Activated B cell treated with CpG ODN at 0.5 μM for 24 hours (primary cell): ENCODE measurements at regions not wholly inside any gene's neighbourhood (a gene's known extent, or its start where the extent isn't known, plus 50 kb on each side); places are given as distances from the start of the nearest gene placed in this dataset.

Source experiments
- ATAC-seq: fragments of 200-7000 bp; cut with Tn5 transposase; one replicate; pipeline ENCODE4 v1.10.0; 2021; ENCODE audit warnings: low read depth, mild to moderate bottlenecking, moderate library complexity
- CTCF ChIA-PET: fragments of 350-600 bp; sonication (Branson Sonifier 250); formaldehyde crosslinking; loops from one replicate; lab custom pipeline; 2021; ENCODE audit warnings: antibody characterized with exemption; lab: Charles Lee
- POLR2A ChIA-PET: fragments of 350-600 bp; sonication (Branson Sonifier 250); formaldehyde crosslinking; loops from one replicate; lab custom pipeline; 2021; ENCODE audit warnings: antibody characterized with exemption; lab: Charles Lee
- DNase-seq: peaks from one replicate; pipeline ENCODE4 v3.0.0; 2022
- H3K27ac Mint-ChIP-seq: one replicate; pipeline ENCODE4 v1.8.0; 2020; ENCODE audit warnings: mixed read lengths
- H3K27me3 Mint-ChIP-seq: one replicate; pipeline ENCODE4 v1.8.0; 2021; ENCODE audit warnings: mixed read lengths
- H3K36me3 Mint-ChIP-seq: one replicate; pipeline ENCODE4 v1.8.0; 2021; ENCODE audit warnings: low read depth, mixed read lengths
- H3K4me1 Mint-ChIP-seq: one replicate; pipeline ENCODE4 v1.8.0; 2021; ENCODE audit warnings: mixed read lengths
- H3K4me3 Mint-ChIP-seq: one replicate; pipeline ENCODE4 v1.8.0; 2020; ENCODE audit warnings: mild to moderate bottlenecking, mixed read lengths
- H3K9me3 Mint-ChIP-seq: one replicate; pipeline ENCODE4 v1.8.0; 2020; ENCODE audit warnings: mixed read lengths
- intact Hi-C: fragments of 100-400 bp; cut with micrococcal nuclease; formaldehyde crosslinking; loops from one replicate; pipeline ENCODE4 v1.15.1; 2024
- TF ChIP-seq, protein P1 (sequence below): fragments of 200-600 bp; IDR thresholded peaks from one replicate; pipeline ENCODE4 v1.8.0; 2022; ENCODE audit warnings: antibody characterized with exemption, mild to moderate bottlenecking

DNA sequence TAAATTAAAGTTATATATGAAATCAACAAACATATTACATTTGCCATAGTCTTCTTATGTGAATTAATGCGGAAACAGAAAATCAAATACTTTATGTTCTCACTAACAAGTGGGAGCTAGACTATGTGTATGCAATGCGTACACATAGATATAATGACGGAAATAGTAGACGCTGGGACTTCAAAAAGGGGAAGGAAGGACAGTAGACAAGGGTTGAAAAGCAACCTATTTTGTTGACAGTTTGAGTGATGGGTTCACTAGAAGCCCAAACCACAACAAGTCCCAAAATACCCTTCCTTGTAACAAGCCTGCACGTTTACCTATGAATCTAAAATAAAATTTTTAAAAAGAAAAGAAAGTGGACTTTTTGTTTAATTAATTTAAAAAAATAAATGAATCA, 430.8 kb upstream of the CNTN5 start:
- TF ChIP-seq, protein P1, sequence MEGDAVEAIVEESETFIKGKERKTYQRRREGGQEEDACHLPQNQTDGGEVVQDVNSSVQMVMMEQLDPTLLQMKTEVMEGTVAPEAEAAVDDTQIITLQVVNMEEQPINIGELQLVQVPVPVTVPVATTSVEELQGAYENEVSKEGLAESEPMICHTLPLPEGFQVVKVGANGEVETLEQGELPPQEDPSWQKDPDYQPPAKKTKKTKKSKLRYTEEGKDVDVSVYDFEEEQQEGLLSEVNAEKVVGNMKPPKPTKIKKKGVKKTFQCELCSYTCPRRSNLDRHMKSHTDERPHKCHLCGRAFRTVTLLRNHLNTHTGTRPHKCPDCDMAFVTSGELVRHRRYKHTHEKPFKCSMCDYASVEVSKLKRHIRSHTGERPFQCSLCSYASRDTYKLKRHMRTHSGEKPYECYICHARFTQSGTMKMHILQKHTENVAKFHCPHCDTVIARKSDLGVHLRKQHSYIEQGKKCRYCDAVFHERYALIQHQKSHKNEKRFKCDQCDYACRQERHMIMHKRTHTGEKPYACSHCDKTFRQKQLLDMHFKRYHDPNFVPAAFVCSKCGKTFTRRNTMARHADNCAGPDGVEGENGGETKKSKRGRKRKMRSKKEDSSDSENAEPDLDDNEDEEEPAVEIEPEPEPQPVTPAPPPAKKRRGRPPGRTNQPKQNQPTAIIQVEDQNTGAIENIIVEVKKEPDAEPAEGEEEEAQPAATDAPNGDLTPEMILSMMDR, result no peak

GRCh38 chr11:98600103-98600502, 420.6 kb upstream of the CNTN5 start:
- H3K4me1 Mint-ChIP-seq, result no peaks in the 10 kb centered on the region
- no peaks in the 10 kb centered on the region for H3K27me3 Mint-ChIP-seq
- CTCF ChIA-PET, result no interaction called here
- no peak overlapping the region for H3K27ac Mint-ChIP-seq
- intact Hi-C loops, result no loop called here
- no peak for ATAC-seq
- TF ChIP-seq, protein P1, result no peak
- no peak for DNase-seq
- H3K9me3 Mint-ChIP-seq, result peaks cover 14% of the 10 kb centered on the region
- no peaks in the 10 kb centered on the region for H3K36me3 Mint-ChIP-seq
- H3K4me3 Mint-ChIP-seq, result no peak overlapping the region
- POLR2A ChIA-PET, result no interaction called here

More for the DNA sequence above, 430.8 kb upstream of the CNTN5 start:
- H3K4me1 Mint-ChIP-seq, result no peaks in the 10 kb centered on the region
- H3K27ac Mint-ChIP-seq, result no peak overlapping the region
- DNase-seq (no peak), ATAC-seq (no peak)
- ChIA-PET POLR2A (no interaction called here), CTCF (no interaction called here)
- no peaks in the 10 kb centered on the region for H3K36me3 Mint-ChIP-seq
- peaks cover 8% of the 10 kb centered on the region for H3K9me3 Mint-ChIP-seq
- no peak overlapping the region for H3K4me3 Mint-ChIP-seq
- intact Hi-C loops, result no loop called here
- H3K27me3 Mint-ChIP-seq, result no peaks in the 10 kb centered on the region

DNA sequence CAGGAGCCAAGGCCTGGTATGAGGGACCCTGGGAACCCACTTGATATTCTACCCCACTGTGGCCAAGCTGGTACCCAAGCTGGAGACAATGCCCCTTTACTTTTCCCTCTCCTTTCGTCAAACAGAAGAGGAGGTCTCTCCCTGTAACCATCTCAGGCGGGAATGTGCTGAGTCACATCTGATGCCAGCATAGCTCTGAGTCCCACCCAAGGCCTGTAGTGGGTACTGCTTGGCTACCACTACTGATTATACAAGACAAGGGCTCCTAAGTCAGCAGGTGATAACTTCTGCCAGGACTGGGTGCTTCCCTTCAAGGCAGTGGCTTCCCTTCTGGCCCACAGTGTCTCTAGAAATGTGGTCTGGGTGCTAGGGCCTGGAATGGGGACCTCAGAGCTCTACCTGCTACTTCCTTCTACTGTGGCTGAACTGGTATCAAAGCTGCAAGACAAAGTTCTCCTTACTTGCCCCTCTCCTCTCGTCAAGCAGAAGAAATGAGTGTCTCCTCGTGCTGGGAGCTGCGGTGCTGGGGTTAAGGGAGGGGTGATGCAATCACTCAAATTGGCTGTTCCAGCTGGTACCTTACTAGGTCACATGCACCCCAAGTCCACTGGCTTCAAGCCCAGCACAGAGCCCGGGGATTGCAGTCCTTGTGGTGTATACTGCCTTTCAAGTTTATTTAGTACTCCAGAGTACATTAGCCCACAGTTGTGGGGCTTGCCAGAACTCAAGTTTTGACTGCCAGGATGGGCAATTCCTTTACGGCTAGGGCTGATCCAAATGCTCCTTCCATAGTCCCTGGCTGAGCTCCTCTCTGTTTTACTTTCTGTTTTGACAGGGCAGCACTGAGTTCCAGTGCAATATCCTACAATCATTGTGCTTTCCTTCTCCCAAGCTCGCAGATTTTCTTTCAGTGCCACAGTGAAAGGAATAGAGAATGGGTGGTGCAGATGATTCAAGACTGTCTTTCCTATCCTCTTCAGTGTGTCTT, 419.7 kb upstream of the CNTN5 start:
- H3K4me1 Mint-ChIP-seq, result no peaks in the 10 kb centered on the region
- peaks cover 13% of the 10 kb centered on the region for H3K9me3 Mint-ChIP-seq
- ChIA-PET CTCF (no interaction called here), POLR2A (no interaction called here)
- ATAC-seq (no peak), DNase-seq (no peak)
- TF ChIP-seq, protein P1, result no peak
- H3K27me3 Mint-ChIP-seq, result no peaks in the 10 kb centered on the region
- H3K4me3 Mint-ChIP-seq, result no peak overlapping the region
- no peaks in the 10 kb centered on the region for H3K36me3 Mint-ChIP-seq
- H3K27ac Mint-ChIP-seq, result no peak overlapping the region
- intact Hi-C loops, result no loop called here

DNA sequence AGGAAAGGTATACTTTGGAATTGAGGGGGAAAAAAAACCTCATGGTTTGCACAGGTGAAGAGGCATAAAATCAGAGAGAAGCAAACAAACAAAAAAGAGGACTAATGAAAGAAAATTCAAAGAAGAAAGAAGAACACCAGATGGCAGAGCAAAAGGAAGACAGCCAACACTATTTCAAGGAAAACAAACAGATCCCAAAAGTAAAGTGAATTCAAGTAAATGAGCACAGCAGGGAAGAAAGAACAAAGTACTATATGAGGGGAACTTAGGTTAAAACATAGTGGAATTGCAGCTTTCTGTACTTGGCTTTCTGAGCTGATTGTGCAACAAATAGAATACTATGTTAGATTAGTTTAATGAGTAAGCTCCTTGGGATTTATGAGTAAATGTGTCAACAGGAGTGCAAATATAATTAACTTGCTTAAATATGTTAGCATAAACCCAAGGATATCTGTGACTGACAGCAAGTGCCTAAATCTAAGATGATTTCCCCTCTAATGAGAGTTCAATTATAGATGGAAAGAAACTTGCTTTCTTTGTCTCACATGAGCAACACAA, 404.6 kb upstream of the CNTN5 start:
- ATAC-seq (no peak), DNase-seq (no peak)
- CTCF ChIA-PET, result no interaction called here
- Mint-ChIP-seq H3K27me3 (no peaks in the 10 kb centered on the region), H3K27ac (no peak overlapping the region), H3K4me3 (no peak overlapping the region), H3K36me3 (no peaks in the 10 kb centered on the region), H3K9me3 (peaks cover 6% of the 10 kb centered on the region), H3K4me1 (no peaks in the 10 kb centered on the region)
- intact Hi-C loops, result no loop called here
- TF ChIP-seq, protein P1, result no peak
- POLR2A ChIA-PET, result no interaction called here

- intact Hi-C loops, result no loop called here
- Mint-ChIP-seq H3K9me3 (peaks cover 10% of the 10 kb centered on the region), H3K4me3 (no peak overlapping the region), H3K27me3 (no peaks in the 10 kb centered on the region), H3K27ac (no peak overlapping the region), H3K36me3 (no peaks in the 10 kb centered on the region), H3K4me1 (no peaks in the 10 kb centered on the region)
- POLR2A ChIA-PET, result no interaction called here
- CTCF ChIA-PET, result no interaction called here
- TF ChIP-seq, protein P1, result no peak
- ATAC-seq (no peak), DNase-seq (no peak)
Observed at GRCh38 chr11:98621767-98622166, 399.0 kb upstream of the CNTN5 start.
